GM21528 (cell line): ENCODE measurements at regions not wholly inside any gene's neighbourhood (a gene's known extent, or its start where the extent isn't known, plus 50 kb on each side); places are given as distances from the start of the nearest gene placed in this dataset.

ENCODE experiments used
- ATAC-seq: cut with Tn5 transposase; IDR thresholded peaks from one replicate; pipeline ENCODE4 v1.9.1; 2021; ENCODE audit warnings: mild to moderate bottlenecking, moderate library complexity; ENCODE audit not compliant: unreplicated experiment, low FRiP score

DNA sequence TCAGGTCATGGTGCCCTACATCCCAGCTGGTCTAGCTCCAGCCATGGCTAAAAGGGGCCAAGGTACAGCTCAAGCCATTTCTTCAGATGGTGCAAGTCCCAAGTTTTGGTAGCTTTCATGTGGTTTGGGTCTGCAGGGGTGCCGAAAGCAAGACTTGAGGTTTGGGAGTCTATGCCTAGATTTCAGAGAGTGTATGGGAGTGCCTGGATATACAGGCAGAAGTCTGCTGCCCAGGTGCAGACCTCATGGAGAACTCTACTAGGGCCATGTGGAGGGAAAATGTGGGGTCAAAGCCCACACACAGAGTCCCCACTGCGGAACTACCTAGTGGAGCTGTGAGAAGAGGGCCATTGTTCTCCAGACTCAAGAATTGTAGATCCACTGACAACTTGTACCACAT, 1000.9 kb upstream of the ADGRB3 start:
- ATAC-seq: no peak

DNA sequence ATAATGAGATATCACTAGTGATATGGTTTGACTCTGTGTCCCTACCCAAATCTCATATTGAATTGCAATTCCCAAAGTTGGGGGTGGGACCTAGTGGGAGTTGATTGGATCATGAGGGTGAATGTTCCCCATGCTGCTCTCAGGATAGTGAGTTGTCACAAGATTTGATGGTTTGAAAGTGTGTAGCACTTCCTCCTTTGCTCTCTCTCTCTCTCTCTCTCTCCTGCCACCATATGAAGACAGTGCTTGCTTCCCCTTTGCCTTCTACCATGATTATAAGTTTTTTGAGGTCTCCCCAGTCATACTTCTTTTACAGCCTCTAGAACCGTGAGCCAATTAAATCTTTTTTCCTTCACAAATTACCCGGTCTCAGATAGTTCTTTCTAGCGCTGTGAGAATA, 1002.0 kb upstream of the ADGRB3 start:
- no peak for ATAC-seq

DNA sequence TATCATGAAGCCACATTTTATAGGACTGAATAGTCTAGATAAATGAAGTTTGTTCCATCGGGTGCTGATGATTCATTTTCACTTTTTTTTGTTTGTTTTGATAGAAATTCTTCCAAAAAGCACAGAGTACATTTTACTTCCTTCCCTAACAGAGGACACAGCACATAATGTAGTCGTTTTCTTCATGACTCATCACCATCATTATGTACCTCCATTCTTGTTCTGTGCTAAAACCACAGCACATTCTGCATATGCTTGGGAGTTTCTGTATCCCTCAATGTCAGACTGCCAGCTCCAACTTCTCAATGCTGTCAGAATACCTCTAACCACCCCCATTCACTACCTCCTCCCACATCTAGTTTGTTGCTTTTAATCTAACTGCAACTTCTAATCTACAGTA, 1004.9 kb upstream of the ADGRB3 start:
- no peak for ATAC-seq

DNA sequence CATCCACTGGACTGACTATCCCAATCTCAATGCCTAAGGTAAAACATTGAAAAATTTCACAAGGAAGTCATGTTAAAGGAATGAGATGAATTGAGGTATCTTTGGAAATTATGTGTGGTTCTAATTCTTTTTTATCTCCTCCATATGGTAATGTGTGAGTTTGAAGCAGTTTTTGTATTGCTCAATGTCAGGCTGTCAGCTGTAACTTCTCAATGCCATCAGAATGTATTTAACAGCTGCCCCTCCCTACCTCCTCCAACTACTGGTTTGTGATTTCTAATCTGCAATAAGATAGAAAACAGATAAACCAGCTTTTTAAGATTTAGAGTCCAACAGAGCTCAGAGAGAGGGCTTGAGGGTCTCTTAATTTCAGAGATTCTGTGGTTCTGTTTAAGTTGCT, 1005.8 kb upstream of the ADGRB3 start:
- ATAC-seq: no peak

DNA sequence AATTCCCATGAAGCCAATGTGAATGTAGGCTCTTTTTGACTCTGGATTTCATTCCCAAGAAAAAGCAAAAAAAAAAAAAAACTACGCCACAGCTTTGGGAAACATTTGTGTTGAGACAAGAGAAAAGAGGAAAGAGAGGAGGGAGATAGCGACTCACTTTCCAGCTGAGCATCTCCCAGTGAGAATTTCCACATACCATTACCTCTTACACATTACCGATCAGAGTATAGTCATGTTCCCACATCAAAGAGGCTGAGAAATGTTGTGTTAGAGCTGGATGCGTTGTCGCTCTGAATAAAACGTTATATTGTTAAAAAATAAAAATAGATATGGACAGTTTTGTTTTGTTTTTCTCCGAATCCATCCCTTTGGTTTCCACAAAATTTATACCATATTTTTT, 1019.3 kb upstream of the ADGRB3 start:
- no peak for ATAC-seq

DNA sequence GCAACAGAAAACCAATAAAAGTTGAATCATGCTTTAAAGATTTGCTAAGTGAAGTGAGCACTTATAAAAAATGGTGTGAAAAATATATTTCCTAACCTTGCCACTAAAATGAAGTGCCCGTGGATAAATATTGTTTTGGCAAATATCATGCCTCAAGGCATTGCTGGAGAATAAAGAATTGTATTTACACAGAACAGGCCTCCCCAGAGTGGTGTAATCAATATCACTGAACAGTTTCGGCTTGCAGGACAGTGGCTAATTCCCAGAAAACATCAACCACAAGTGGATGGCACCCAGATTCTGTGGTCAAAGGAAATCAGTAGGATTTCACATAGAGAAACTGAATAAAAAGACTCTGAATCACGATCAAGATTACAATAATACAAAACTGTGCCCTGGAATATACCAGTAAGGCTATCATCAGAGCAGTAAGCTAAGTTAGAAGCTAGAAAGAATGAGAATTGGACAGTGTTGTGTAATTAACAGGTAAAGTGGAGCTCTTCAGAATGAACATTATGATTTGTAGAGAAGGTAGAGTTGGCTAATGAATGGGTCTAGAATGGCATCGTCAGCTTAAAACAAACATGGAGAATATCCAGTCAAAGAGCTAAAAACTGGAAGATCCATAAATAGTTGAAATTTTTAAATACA, 1026.9 kb upstream of the ADGRB3 start:
- ATAC-seq: no peak

DNA sequence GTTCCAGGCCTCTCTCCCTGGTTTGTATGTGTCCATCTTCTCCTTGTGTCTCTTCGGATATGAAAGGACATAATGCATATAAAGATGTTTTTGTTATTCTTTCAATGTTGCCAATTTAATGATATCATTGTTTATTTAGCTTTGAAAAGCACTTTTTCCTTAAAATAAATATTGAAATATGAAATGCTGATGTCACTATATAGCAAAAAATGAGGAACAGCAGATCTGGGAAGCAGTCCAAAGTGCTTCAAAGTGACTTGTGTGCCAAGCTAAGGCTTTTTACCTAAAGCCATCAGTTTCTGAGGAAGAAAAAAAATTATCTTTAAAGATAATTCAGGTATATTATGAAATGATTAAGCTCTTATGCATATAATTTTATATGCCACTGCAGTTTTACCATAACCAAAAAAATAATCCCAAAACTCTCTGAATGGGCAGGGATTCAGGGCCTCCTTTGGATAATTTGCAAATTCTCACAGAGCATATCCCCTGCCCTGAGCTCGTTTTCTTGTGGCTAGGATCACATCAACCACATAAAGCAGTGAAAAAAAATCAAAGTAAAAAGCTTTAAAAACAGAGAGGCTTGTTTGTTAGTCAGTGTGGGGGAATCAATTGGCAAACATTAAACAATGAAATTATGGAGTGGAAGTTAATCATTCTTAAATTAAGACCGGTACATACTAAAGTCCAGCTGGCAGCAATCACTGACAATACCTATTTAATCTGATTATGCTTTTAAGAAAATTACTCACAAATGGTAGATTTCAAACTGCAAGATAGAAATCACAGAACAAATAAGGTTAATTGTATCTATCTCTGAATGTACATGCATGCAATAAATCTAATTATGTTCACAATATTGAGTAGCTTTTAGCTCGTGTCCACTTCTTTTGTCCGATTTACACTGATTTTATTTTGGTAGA, 1027.9 kb upstream of the ADGRB3 start:
- ATAC-seq: no peak

DNA sequence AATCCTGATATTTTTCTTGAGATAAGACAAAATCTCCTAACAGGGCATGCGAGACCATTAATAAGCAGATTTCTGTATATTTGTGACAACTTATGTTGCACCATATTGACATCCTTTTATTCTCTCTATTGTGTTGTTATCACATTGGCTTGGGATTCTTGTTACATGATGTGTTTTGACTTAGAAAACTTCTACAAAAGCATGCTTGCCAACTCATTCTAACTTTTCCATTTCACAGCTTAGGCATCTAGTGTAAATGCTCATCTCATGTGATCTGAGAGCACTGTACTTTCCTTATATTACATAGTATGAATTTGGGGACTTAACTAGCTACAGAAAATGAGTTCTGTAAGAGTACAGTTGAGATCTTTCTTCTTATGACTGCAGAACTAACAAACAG, 1040.7 kb upstream of the ADGRB3 start:
- ATAC-seq: no peak

DNA sequence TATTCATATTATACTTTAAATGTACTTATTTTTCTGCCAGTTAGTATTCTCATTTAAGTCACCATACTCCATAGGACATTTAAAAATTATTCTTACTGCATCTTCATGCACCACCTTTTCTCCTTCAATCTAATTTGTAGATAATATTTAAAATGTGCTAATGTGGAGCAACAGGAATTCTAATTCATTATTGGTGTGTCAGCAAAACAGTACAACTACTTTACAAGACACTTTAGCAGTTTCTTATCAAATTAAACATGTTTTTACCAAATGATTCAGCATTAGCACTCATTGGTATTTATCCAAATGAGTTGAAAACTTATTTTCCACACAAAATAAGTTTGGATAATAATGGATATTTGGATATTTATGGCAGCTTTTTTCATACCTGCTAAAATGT, 1041.8 kb upstream of the ADGRB3 start:
- ATAC-seq: no peak

DNA sequence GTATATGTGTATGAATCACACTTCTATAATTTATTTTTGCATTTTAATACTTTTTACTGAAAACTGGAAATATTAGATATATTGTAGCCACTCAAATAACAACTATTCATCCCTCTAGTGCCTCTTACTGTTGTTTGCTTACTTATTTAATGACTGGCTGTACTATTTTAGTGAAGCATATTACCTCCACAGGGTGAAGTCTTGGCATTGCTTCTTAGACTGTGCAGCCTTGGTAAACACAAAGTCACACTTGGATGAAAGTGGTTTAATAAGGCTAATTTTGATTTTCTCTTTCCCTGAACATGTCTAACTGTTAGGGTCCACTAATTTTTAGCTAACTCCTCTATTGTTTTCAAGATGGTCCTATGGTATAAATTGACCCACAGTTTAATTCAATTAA, 1043.2 kb upstream of the ADGRB3 start:
- ATAC-seq: no peak

DNA sequence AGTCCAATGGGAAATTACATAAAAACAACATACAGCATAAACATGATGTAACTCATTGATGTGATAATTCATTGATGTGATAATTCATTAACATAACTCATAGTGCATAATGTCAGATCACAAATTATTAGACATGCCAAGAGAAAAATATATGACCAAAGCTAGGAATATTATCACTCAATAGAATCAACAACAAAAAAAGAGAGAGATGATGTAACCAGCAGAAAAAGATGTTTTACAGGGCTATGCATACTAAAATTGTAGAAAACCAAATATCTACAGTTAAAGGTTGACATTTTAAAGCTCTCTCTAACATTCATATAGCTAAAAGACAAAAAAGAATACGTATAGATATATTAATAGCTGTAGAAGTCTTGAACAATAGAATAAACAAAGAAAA, 1067.2 kb upstream of the ADGRB3 start:
- no peak for ATAC-seq

DNA sequence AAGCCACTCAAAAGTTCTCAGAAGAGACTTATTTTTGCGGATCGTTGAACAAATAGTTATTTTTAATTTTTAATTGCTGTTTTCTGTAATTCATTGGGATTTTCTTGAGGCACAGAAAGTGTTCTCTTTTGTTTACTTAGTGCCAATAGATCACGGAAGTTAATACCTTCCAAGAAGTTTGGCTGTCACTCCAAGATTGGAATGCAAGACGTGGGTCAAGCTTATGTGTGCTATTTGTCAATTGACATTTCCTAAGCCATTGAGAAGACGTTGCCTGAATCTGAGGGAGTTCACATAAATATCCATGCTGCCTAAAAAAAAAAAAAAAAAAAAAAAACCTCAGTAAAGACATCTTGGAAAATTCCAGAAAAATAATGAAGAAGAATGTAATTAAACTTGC, 1071.4 kb upstream of the ADGRB3 start:
- ATAC-seq: no peak

DNA sequence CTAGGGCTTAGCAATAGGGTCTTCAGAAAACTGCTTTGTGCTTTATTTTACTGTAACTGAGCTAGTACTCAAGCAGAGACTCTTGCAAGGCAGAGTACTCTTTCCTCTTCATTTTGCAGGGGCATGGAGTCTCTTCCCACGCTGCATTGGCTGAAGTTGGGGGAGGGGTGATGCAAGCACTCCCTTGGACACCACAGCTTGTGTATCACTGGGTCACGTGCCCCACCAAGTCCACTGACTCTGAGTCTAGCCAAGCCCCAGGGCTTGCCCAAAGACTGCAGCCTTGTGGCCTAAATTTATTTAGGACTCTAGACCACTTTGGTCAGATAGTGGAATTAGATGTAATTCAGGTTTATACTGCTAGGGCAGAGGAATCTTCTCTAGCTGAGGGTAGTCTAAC, 1075.0 kb upstream of the ADGRB3 start:
- ATAC-seq: no peak

DNA sequence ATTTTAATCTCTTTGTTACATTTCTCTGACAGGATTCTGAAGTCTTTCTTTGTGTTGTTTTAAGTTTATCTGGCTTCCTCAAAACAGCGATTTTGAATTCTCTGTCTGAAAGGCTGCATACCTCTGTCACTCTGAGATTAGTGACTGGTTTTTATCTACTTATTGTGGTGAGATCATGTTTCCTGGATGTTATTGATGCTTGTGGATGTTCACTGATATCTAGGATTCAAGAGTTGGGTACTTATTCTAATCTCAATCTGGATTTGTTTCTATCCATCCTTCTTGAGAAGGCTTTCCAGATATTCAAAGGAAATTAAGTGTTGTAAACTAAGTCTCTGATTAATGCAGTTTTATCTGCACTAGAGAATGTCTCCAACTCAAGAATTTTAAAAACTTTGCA, 1076.1 kb upstream of the ADGRB3 start:
- ATAC-seq: no peak

DNA sequence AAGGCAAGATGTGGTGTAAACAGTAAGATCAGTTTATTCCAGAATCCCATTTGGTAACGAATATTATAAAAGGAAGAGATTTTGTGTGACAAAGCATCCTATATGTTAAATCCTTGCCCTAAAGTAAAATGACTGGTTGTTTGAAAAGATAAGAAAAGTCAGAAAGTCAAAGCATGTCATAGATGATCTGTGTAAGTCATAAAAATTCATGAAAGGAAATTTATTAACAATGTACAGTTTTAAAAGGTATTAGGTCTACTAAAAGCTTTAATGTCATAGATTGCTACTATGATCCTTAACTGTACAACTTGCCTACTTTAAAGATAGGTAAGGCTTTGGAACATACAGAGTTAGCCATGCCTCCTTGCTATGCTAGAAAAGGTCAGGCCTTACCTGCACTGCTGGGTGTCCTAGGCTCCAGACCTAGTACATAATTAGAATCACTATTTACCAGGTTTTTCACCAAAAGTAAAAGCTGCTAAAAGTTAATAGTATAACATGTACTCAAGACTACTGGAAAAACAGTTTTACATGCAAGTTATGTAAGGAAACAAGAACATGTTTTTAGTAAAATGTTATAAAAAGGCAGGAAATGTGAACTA, 1090.1 kb upstream of the ADGRB3 start:
- ATAC-seq: no peak

DNA sequence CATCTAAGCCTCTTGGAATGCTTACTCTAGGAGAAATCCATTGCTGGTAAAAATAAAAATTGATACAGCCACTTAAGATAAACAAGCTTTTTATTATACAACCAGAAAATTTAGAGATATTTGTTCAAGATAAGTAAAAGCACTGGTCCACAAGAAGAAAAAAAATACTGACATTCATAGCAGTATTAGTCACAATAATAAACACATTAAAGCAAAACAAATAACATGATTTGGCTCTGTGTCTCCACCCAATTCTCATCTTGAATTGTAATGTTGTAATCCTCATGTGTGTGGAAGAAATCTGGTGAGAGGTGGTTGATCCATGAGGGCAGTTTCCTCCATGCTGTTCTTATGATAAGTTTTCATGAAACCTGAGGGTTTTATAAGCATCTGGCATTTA, 1093.5 kb upstream of the ADGRB3 start:
- ATAC-seq: no peak

DNA sequence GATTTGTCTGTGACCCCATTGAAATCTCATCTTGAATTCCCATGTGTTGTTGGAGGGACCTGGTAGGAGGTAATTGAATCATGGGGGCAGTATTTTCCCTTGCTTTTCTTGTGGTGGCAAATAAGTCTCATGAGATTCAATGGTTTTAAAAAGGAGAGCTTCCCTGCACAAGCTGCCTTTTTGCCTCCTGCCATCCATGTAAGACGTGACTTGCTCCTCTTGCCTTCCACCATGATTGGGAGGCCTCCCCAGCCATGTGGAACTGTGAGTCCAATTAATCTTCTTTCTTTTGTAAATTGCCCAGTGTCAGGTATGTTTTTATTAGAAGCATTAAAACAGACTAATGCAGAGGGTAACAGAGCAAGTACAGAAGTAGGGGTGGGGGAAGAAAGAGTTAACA, 1097.0 kb upstream of the ADGRB3 start:
- no peak for ATAC-seq

DNA sequence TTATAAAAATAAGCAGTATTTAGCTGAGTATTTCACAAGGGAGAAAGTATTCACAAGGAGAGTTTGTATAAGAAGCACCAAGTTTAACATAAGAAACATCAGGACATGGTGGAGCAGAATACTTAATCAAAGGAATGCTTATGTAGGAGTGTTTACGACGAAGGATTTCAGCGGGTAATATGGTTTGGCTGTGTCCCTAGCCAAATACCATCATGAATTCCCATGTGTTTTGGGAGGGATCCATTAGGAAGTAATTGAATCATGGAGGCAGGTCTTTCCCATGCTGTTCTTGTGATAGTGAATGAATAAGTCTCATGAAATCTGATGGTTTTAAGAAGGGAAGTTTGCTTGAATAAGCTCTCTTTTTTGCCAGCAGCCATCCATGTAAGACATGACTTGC, 1099.1 kb upstream of the ADGRB3 start:
- ATAC-seq: no peak

DNA sequence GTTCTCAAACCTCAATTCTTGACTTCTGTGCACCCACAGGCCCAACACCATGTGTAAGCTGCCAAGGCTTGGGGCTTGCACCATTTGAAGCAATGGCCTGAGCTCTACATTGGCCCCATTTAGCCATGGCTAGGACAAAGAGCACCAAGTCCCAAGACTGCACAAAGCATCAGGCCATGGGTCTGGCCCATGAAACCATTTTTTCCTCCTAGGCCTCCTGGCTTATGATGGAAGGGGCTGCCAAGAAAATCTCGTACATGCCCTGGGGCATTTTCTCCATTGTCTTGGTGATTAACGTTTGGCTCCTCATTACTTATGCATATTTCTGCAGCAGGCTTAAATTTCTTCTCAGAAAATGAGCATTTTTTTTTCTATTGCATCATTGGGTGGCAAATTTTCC, 1128.7 kb upstream of the ADGRB3 start:
- no peak for ATAC-seq

DNA sequence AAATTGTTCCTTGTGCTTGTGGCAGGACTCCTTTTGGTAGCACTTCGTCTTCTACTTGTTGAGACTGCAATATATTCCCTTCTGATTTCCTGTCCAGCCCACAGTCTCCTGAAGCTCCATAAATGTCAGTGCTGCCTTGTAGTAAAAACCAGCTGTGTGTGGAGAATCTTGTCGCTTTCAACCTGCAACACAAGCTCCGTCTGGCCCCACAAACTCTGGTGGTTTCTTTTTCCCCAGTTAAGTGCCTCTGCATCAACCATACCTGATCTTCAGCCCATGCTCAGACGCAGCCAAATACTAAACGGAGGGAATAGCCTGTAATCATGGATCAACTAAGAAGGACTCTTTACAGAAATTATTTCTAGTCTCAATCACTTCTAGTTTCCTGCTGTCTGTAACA, 1133.3 kb upstream of the ADGRB3 start:
- ATAC-seq: no peak

DNA sequence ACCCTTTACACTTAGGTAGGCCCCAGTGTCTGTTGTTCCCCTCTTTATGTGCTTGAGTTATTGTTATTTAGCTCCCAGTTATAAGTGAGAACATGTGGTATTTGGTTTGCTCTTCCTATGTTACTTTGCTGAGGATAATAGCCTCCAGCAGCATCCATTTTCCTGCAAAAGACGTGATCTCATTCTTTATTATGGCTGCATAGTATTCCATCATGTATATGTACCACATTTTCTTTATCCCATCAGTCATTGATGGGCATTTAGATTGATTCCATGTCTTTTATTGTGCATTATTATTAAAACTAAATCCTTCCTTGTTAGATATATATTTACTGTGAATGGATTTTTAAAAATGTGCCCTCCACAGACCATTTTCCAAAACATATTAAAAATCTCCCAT, 1137.3 kb upstream of the ADGRB3 start:
- no peak for ATAC-seq

DNA sequence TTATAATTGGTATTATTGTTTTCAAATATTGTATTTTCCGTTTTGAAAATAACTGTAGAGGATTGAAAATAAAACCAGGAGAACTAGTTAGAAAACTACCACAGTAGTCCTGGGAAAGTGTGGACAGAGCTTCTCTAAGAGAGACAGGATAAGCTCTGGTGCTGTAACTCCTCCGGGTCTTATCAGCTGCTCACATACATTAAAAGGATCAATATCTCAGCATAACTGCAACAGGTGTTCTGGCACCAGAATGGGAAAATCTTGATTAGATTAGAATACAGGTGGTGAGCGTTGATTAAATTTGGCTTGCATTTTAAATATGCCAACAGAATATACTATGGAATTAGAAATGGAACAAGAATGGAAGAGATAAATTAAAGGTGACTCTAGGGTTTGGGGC, 1138.9 kb upstream of the ADGRB3 start:
- ATAC-seq: no peak
